D721Med (cell line): ENCODE measurements at regions not wholly inside any gene's neighbourhood (a gene's known extent, or its start where the extent isn't known, plus 50 kb on each side); places are given as distances from the start of the nearest gene placed in this dataset.

ENCODE experiments used
- DNase-seq: peaks from one replicate; pipeline ENCODE4 v3.0.0; 2011; ENCODE audit warnings: low spot score; ENCODE audit not compliant: insufficient read length
- FAIRE-seq: peaks from 2 replicates; lab custom pipeline; 2011; peaks lifted over from hg19 to GRCh38; lab: Jason Lieb, UNC
- CTCF ChIP-seq: IDR thresholded peaks from 2 replicates; pipeline ENCODE4 v1.5.1; 2012; ENCODE audit warnings: mild to moderate bottlenecking, control low read depth; ENCODE audit not compliant: insufficient read depth; ENCODE audit errors: missing control alignments

- FAIRE-seq (no peak), DNase-seq (no peak)
- TF ChIP-seq CTCF = no peak
Observed at GRCh38 chr2:239824046-239824694, 201.0 kb downstream of the NDUFA10 start.

DNA sequence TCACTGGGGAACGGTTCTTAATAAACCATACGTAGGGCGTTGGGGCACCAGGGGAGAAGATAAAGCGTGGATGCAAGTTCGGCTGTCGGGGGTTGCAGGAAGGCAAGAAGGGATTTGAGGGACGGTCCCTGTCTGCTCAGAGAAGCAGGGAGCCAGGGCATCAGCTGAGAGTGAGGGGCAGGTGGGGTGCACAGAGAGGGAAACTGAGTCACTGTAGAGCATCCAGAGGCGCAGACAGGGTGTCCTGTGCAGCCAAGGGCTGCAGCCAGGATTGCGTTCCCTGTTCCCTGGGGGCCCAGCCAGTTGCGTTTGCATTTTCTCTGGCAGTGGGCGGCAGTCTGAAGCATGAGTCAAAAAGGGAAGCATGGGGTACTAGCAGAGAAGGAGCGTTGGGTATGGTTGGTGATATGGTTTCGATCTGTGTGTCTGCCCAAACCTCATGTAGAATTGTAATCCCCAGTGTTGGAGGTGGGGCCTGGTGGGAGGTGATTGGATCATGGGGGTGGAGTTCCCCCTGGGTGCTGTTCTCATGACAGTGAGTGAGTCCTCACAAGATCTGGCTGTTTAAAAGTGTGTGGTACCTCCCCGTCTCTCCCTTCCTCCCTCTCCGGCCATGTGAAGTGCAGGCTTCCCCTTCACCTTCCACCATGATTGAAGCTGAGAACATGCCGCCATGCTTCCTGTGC, 202.9 kb downstream of the NDUFA10 start:
- DNase-seq = no peak
- no peak for FAIRE-seq
- no peak for TF ChIP-seq CTCF

GRCh38 chr2:239821694-239822075, 203.5 kb downstream of the NDUFA10 start:
- no peak for FAIRE-seq
- no peak for TF ChIP-seq CTCF
- no peak for DNase-seq

GRCh38 chr2:239820836-239821693, 204.1 kb downstream of the NDUFA10 start:
- DNase-seq = no peak
- no peak for TF ChIP-seq CTCF
- FAIRE-seq = no peak

DNA sequence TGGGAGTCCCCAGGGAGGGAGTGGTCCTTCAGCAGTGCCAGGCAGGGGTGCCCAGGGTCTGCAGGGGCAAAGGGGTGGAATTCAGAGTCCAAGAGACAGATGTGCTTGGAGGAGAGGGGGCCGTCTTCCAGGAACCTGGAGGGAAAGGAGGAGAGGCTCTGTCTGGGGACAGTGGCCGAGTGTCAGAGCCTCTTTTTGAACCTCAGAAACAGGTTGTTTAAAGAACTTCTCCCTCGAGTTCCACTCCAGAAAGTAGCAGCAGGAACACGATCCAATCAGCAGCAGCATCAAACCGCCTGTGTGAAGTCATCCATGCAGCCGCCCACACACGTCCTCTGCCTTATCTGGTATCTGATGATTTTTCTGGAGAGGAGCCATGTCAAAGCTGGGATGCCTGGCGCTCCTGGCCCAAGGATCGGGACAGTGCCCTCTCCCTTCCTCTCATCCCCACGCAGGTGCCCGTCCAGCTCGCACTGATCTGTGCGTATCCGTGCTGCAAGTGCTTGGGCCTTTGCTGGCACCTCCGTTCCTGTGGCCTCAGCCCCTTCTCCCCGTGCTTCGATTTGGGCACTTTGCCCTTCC, 205.1 kb downstream of the NDUFA10 start:
- DNase-seq = no peak
- FAIRE-seq = no peak
- TF ChIP-seq CTCF = no peak

- no peak for FAIRE-seq
- no peak for DNase-seq
- no peak for TF ChIP-seq CTCF
Observed at GRCh38 chr2:239819091-239819973, 205.8 kb downstream of the NDUFA10 start.
